ENCODE measurements at regions not wholly inside any gene's neighbourhood (a gene's known extent, or its start where the extent isn't known, plus 50 kb on each side); places are given as distances from the start of the nearest gene placed in this dataset.

GRCh38 chr6:151716526-151716932 lies 91.0 kb upstream of the ESR1 start:
- no peak for TF ChIP-seq CTCF (IDR thresholded peaks at IDR 0.05; ENCODE audit: insufficient read depth, low read depth, low read length)
- no peak for TF ChIP-seq EZH2 (IDR thresholded peaks at IDR 0.05; ENCODE audit: insufficient read depth, low read length)
